HL-60 (cell line): ENCODE measurements at regions not wholly inside any gene's neighbourhood (a gene's known extent, or its start where the extent isn't known, plus 50 kb on each side); places are given as distances from the start of the nearest gene placed in this dataset.

Experiments
- DNase-seq, 2 experiments: peaks; one replicate each; pipeline ENCODE4 v3.0.0-alpha.2; 2010 to 2020; ENCODE audit warnings: low read depth in 1 of 2, low spot score in 1 of 2
- H3K27ac ChIP-seq: fragments of 250-450 bp; sonication (Bioruptor Pico); replicated peaks from 2 replicates; pipeline ENCODE4 v1.5.1; 2020; ENCODE audit warnings: mild to moderate bottlenecking, moderate library complexity
- H3K27me3 ChIP-seq: fragments of 250-450 bp; sonication (Bioruptor Pico); 2 replicates; pipeline ENCODE4 v1.5.1; 2021; ENCODE audit warnings: mild to moderate bottlenecking, moderate library complexity; ENCODE audit not compliant: insufficient read depth, poor library complexity, severe bottlenecking
- H3K4me3 ChIP-seq: replicated peaks from 2 replicates; pipeline ENCODE4 v1.5.1; 2011; ENCODE audit warnings: mild to moderate bottlenecking, control low read depth, low read length; ENCODE audit not compliant: insufficient read depth
- GABPA ChIP-seq: IDR thresholded peaks from 2 replicates; pipeline ENCODE4 v1.6.1; 2012; ENCODE audit warnings: low read depth
- POLR2AphosphoS5 ChIP-seq: IDR thresholded peaks from 2 replicates; pipeline ENCODE4 v1.6.1; 2012; ENCODE audit warnings: low read depth
- SPI1 ChIP-seq: IDR thresholded peaks from 2 replicates; pipeline ENCODE4 v1.6.1; 2012; ENCODE audit warnings: low read depth, mild to moderate bottlenecking, borderline replicate concordance
- TF ChIP-seq, protein P1 (sequence below): IDR thresholded peaks from 2 replicates; pipeline ENCODE4 v1.6.1; 2012; ENCODE audit warnings: low read depth; ENCODE audit not compliant: insufficient replicate concordance
- TF ChIP-seq, protein P2 (sequence below): IDR thresholded peaks from one replicate; pipeline ENCODE4 v1.5.1; 2011; ENCODE audit warnings: low read length, control low read depth, inconsistent platforms; ENCODE audit not compliant: insufficient read depth

DNA sequence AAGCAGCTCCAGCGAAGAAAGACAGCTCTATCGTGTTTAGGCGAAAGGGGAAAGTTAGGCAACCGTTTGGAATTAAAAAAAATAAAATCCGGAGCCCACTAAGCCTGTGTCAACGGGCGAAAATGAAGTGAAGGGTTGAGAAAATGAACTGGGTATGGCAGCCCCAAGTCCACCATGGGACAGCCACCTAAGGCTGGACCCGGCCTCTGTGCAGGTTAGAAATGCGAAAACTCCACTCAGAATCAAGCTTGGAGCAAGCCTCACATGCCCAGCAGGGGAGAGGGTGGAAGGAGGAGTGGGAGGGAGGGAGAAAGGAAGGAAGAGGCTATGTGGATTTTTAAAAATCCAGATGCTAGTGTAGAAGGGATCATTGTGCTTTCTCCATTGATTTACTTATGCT lies 101.2 kb downstream of the IRS2 start:
- Histone ChIP-seq H3K4me3 (no peak overlapping the region), H3K27me3 (no peaks in the 10 kb centered on the region), H3K27ac (no peak overlapping the region)
- no peak for TF ChIP-seq SPI1
- no peak for TF ChIP-seq GABPA
- TF ChIP-seq, protein P1, sequence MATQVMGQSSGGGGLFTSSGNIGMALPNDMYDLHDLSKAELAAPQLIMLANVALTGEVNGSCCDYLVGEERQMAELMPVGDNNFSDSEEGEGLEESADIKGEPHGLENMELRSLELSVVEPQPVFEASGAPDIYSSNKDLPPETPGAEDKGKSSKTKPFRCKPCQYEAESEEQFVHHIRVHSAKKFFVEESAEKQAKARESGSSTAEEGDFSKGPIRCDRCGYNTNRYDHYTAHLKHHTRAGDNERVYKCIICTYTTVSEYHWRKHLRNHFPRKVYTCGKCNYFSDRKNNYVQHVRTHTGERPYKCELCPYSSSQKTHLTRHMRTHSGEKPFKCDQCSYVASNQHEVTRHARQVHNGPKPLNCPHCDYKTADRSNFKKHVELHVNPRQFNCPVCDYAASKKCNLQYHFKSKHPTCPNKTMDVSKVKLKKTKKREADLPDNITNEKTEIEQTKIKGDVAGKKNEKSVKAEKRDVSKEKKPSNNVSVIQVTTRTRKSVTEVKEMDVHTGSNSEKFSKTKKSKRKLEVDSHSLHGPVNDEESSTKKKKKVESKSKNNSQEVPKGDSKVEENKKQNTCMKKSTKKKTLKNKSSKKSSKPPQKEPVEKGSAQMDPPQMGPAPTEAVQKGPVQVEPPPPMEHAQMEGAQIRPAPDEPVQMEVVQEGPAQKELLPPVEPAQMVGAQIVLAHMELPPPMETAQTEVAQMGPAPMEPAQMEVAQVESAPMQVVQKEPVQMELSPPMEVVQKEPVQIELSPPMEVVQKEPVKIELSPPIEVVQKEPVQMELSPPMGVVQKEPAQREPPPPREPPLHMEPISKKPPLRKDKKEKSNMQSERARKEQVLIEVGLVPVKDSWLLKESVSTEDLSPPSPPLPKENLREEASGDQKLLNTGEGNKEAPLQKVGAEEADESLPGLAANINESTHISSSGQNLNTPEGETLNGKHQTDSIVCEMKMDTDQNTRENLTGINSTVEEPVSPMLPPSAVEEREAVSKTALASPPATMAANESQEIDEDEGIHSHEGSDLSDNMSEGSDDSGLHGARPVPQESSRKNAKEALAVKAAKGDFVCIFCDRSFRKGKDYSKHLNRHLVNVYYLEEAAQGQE = no peak
- TF ChIP-seq, protein P2, sequence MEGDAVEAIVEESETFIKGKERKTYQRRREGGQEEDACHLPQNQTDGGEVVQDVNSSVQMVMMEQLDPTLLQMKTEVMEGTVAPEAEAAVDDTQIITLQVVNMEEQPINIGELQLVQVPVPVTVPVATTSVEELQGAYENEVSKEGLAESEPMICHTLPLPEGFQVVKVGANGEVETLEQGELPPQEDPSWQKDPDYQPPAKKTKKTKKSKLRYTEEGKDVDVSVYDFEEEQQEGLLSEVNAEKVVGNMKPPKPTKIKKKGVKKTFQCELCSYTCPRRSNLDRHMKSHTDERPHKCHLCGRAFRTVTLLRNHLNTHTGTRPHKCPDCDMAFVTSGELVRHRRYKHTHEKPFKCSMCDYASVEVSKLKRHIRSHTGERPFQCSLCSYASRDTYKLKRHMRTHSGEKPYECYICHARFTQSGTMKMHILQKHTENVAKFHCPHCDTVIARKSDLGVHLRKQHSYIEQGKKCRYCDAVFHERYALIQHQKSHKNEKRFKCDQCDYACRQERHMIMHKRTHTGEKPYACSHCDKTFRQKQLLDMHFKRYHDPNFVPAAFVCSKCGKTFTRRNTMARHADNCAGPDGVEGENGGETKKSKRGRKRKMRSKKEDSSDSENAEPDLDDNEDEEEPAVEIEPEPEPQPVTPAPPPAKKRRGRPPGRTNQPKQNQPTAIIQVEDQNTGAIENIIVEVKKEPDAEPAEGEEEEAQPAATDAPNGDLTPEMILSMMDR = no peak
- no peak for TF ChIP-seq POLR2AphosphoS5
- no peak for DNase-seq

DNA sequence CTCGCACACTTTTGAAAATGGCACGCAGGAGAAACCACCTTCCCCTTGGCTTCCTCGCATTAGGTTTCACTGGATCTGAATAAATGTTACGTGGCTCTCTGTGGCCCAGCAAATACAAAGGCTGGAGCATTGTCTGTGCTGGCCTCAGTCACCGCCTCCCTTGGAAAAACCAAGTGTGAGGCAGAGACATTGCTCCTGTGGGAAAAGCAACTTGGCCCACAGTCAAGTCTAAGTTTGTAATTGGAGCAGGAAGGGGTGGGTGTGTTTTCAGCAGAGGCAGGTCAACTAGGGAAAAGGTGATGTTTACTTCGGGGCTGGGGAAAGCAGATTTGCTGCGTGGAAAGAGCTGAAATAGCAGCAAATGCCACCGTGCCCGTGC lies 101.6 kb downstream of the IRS2 start:
- no peaks in the 10 kb centered on the region for H3K27me3 ChIP-seq
- no peak overlapping the region for H3K4me3 ChIP-seq
- H3K27ac ChIP-seq = no peak overlapping the region
- TF ChIP-seq, protein P2 = no peak
- TF ChIP-seq SPI1 (no peak), POLR2AphosphoS5 (no peak)
- TF ChIP-seq, protein P1 = no peak
- no peak for DNase-seq

DNA sequence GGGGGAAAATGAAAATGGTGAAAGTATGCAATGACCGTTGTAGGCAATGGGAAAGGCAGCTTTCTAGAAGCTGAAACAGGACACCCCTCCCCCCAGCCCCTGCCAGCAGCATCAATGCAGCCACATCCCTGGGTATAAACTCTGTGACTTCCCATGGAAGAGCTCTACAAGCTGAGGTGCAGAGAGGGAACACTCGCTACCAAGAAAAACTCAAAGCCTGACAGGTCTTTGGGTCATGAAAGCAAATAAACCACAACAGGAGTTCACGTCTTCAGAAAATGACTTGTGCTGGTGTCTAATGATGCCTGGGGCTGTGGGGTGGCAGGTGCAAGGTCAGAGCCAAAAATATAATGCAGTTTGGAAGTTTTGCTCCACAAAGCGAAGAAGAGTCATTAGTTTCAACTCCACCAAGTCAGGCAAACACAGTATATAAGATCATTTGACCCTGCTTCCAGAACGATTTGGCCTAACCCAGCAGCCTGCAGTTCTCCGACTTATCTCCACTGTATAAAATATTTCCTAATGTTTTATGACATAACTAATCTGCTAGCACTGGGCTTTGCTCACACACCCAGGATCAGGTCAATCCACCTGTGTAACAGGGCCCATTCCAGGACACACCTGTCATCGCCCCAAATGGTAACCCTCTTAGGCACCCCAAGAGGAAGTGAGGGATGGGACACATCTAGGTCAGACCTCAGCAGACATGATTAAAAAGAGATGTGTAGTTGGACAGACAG lies 102.1 kb downstream of the IRS2 start:
- DNase-seq = no peak
- Histone ChIP-seq H3K27me3 (no peaks in the 10 kb centered on the region), H3K27ac (no peak overlapping the region), H3K4me3 (no peak overlapping the region)
- TF ChIP-seq SPI1 (no peak), GABPA (no peak), POLR2AphosphoS5 (no peak)
- TF ChIP-seq, protein P1 = no peak
- TF ChIP-seq, protein P2 = no peak
